GM23248 (cell line): ENCODE measurements at regions not wholly inside any gene's neighbourhood (a gene's known extent, or its start where the extent isn't known, plus 50 kb on each side); places are given as distances from the start of the nearest gene placed in this dataset.

Experiments
- EZH2 ChIP-seq: fragments of 200-600 bp; sonication (generic); IDR thresholded peaks from 2 replicates; pipeline ENCODE4 v1.6.1; 2018; ENCODE audit warnings: antibody characterized with exemption, mild to moderate bottlenecking; ENCODE audit not compliant: insufficient read depth, poor library complexity, severe bottlenecking
- EZH2phosphoT487 ChIP-seq: fragments of 200-600 bp; sonication (generic); IDR thresholded peaks from 2 replicates; pipeline ENCODE4 v1.6.1; 2018; ENCODE audit warnings: antibody characterized with exemption, moderate library complexity, mild to moderate bottlenecking, low read depth; ENCODE audit not compliant: insufficient read depth

DNA sequence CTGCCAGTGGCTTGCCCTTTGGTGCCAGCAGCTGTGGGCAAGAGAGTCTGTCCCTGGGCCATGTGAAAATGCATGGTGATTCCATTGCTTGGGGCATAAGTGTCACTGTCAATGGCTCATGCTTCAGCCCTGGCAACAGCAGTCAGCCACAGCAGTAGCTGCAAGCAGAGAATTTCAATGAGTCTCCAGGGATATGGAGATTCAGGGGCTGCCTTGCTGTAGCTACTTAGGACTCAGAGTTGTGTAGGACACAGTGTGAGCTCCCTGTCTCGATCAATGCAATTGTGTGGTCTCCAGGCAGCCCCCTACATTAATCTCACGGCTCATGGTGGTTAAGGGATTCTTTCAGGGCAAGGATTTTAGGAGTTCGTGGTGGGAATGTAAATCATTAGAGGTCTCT lies 126.3 kb upstream of the STARD3NL start:
- TF ChIP-seq EZH2 (no peak), EZH2phosphoT487 (no peak)
